ENCODE measurements at regions not wholly inside any gene's neighbourhood (a gene's known extent, or its start where the extent isn't known, plus 50 kb on each side); places are given as distances from the start of the nearest gene placed in this dataset.

GRCh38 chr9:134502809-134503211 lies 138.8 kb upstream of the COL5A1 start:
- no peak for FAIRE-seq

GRCh38 chr9:134503301-134504105 lies 138.1 kb upstream of the COL5A1 start:
- no peak for FAIRE-seq

- no peak for FAIRE-seq
These were observed 137.6 kb upstream of the COL5A1 start for GRCh38 chr9:134504106-134504385.

GRCh38 chr9:134505032-134505431 lies 136.6 kb upstream of the COL5A1 start:
- FAIRE-seq = no peak

- no peak for FAIRE-seq
These were observed 132.3 kb upstream of the COL5A1 start for GRCh38 chr9:134509281-134509680.

GRCh38 chr9:134509817-134510216 lies 131.8 kb upstream of the COL5A1 start:
- no peak for FAIRE-seq

GRCh38 chr9:134514503-134514902 lies 127.1 kb upstream of the COL5A1 start:
- FAIRE-seq = no peak

- FAIRE-seq = no peak
These were observed 126.4 kb upstream of the COL5A1 start for GRCh38 chr9:134515026-134515821.

- no peak for FAIRE-seq
These were observed 125.1 kb upstream of the COL5A1 start for GRCh38 chr9:134516464-134516863.

GRCh38 chr9:134517069-134517680 lies 124.4 kb upstream of the COL5A1 start:
- no peak for FAIRE-seq

GRCh38 chr9:134518004-134518606 lies 123.5 kb upstream of the COL5A1 start:
- no peak for FAIRE-seq

GRCh38 chr9:134519375-134520070 lies 122.1 kb upstream of the COL5A1 start:
- FAIRE-seq = no peak

GRCh38 chr9:134521817-134522501 lies 119.6 kb upstream of the COL5A1 start:
- no peak for FAIRE-seq

- FAIRE-seq = no peak
These were observed 119.1 kb upstream of the COL5A1 start for GRCh38 chr9:134522502-134522848.

- FAIRE-seq = no peak
These were observed 118.6 kb upstream of the COL5A1 start for GRCh38 chr9:134522976-134523375.

- FAIRE-seq = no peak
These were observed 116.4 kb upstream of the COL5A1 start for GRCh38 chr9:134525070-134525815.

GRCh38 chr9:134525841-134526583 lies 115.6 kb upstream of the COL5A1 start:
- no peak for FAIRE-seq

GRCh38 chr9:134526584-134527477 lies 114.8 kb upstream of the COL5A1 start:
- FAIRE-seq = peak; percentile 75

- FAIRE-seq = no peak
These were observed 110.9 kb upstream of the COL5A1 start for GRCh38 chr9:134530724-134531123.
